ENCODE measurements at regions not wholly inside any gene's neighbourhood (a gene's known extent, or its start where the extent isn't known, plus 50 kb on each side); places are given as distances from the start of the nearest gene placed in this dataset.

GRCh38 chr5:96141749-96142148, 180.1 kb upstream of the ELL2 start:
- TF ChIP-seq TCF7L2 (IDR thresholded peaks at IDR 0.05; ENCODE audit: low read depth, low read length) (no peak), CTCF (IDR thresholded peaks at IDR 0.05) (no peak), POLR2AphosphoS5 (IDR thresholded peaks at IDR 0.05; ENCODE audit: low read depth, low read length) (no peak)
